HCT116 (cell line): ENCODE measurements at regions not wholly inside any gene's neighbourhood (a gene's known extent, or its start where the extent isn't known, plus 50 kb on each side); places are given as distances from the start of the nearest gene placed in this dataset.

Source experiments
- ATAC-seq: fragments of 200-7000 bp; cut with Tn5 transposase; 2 replicates; pipeline ENCODE4 v1.9.1; 2020; ENCODE audit warnings: mild to moderate bottlenecking, moderate library complexity
- BruUV-seq: library from RNA; stranded (reverse); fragments of 400-500 nt; replicated peaks from 2 replicates; lab custom pipeline; 2021; lab: Mats Ljungman, UMichigan
- CTCF ChIA-PET: fragments of 300-600 bp; sonication (Branson Sonifier 250); formaldehyde crosslinking; loops from one replicate; lab custom pipeline; 2021; ENCODE audit warnings: antibody characterized with exemption; lab: Charles Lee
- POLR2A ChIA-PET: fragments of 300-600, 350-600 bp; sonication (Branson Sonifier 250); formaldehyde crosslinking; loops from one replicate; lab custom pipeline; 2021; ENCODE audit warnings: antibody characterized with exemption; lab: Charles Lee
- RAD21 ChIA-PET, 2 experiments: fragments of 300-600 bp; sonication (Branson Sonifier 250); formaldehyde crosslinking; loops; one replicate each; lab custom pipeline; 2023; ENCODE audit warnings: low total read pairs in 2 of 2; ENCODE audit not compliant: uncharacterized antibody in 2 of 2, unreplicated experiment in 2 of 2, low non-redundant PET in 1 of 2; lab: Charles Lee
- DNase-seq: peaks from one replicate; pipeline ENCODE4 v3.0.0-alpha.2; 2010; ENCODE audit warnings: low read depth, low spot score
- H2AFZ ChIP-seq: fragments of 200-600 bp; shearing (Covaris generic), sonication (generic); 2 replicates; pipeline ENCODE4 v1.6.1; 2017; ENCODE audit warnings: low read depth, mixed run types, mixed read lengths, antibody characterized with exemption, low read length; ENCODE audit not compliant: poor library complexity, severe bottlenecking
- H3K27ac ChIP-seq: 2 replicates; pipeline ENCODE4 v1.5.1; 2012; ENCODE audit warnings: low read depth, low read length
- H3K27me3 ChIP-seq: fragments of 200-600 bp; sonication (generic); 2 replicates; pipeline ENCODE4 v1.6.1; 2016; ENCODE audit warnings: mixed run types, low read length, mixed read lengths; ENCODE audit not compliant: insufficient read depth
- H3K36me3 ChIP-seq, 2 experiments: fragments of 200-500 bp in 1 of 2; fragments of 200-600 bp in 1 of 2; sonication (Bioruptor generic) in 1 of 2; sonication (generic) in 1 of 2; 2 replicates each; pipeline versions ENCODE4 v1.5.1 to v1.6.1; 2014 to 2016; ENCODE audit warnings: low read length in 2 of 2, inconsistent platforms in 1 of 2, mixed read lengths in 1 of 2, mixed run types in 1 of 2; ENCODE audit not compliant: insufficient read depth in 2 of 2, control insufficient read depth in 1 of 2
- H3K4me1 ChIP-seq, 2 experiments: fragments of 200-600 bp in 1 of 2; sonication (generic) in 1 of 2; 2 replicates each; pipeline versions ENCODE4 v1.5.1 to v1.6.1; 2012 to 2017; ENCODE audit warnings: low read length in 2 of 2, inconsistent platforms in 1 of 2, mild to moderate bottlenecking in 1 of 2, mixed read lengths in 1 of 2, mixed run types in 1 of 2, moderate library complexity in 1 of 2; ENCODE audit not compliant: insufficient read depth in 2 of 2, control insufficient read depth in 1 of 2
- H3K4me2 ChIP-seq: fragments of 200-600 bp; sonication (generic); 2 replicates; pipeline ENCODE4 v1.6.1; 2017; ENCODE audit warnings: mixed run types, low read length, mixed read lengths
- H3K4me3 ChIP-seq, 2 experiments: fragments of 200-600 bp in 1 of 2; sonication (generic) in 1 of 2; replicated peaks in 1 of 2; 2 replicates each; pipeline ENCODE4 v1.5.1; 2011 to 2016; ENCODE audit warnings: low read length in 2 of 2, control low read depth in 1 of 2, low read depth in 1 of 2, mild to moderate bottlenecking in 1 of 2, mixed read lengths in 1 of 2, mixed run types in 1 of 2
- H3K79me2 ChIP-seq: fragments of 200-600 bp; sonication (generic); 2 replicates; pipeline ENCODE4 v1.6.1; 2017; ENCODE audit warnings: mild to moderate bottlenecking, mixed run types, low read length, moderate library complexity, mixed read lengths; ENCODE audit not compliant: insufficient read depth
- H3K9ac ChIP-seq: fragments of 200-600 bp; sonication (generic); 2 replicates; pipeline ENCODE4 v1.6.1; 2016; ENCODE audit warnings: low read length, mixed read lengths
- H3K9me2 ChIP-seq: fragments of 200-600 bp; sonication (generic), shearing (Covaris generic); 2 replicates; pipeline ENCODE4 v1.6.1; 2017; ENCODE audit warnings: mixed run types, mild to moderate bottlenecking, moderate library complexity; ENCODE audit not compliant: insufficient read depth
- H3K9me3 ChIP-seq, 2 experiments: fragments of 200-500 bp in 1 of 2; fragments of 200-600 bp in 1 of 2; sonication (Bioruptor generic) in 1 of 2; sonication (generic) in 1 of 2; 2 replicates each; pipeline ENCODE4 v1.6.1; 2014 to 2017; ENCODE audit warnings: low read length in 2 of 2, mixed read lengths in 2 of 2, inconsistent platforms in 1 of 2, low read depth in 1 of 2, mild to moderate bottlenecking in 1 of 2, mixed run types in 1 of 2, moderate library complexity in 1 of 2; ENCODE audit not compliant: control insufficient read depth in 1 of 2, insufficient read depth in 1 of 2
- H4K20me1 ChIP-seq: fragments of 200-600 bp; sonication (generic), shearing (Covaris generic); 2 replicates; pipeline ENCODE4 v1.6.1; 2017; ENCODE audit warnings: mixed run types, mild to moderate bottlenecking, moderate library complexity; ENCODE audit not compliant: insufficient read depth
- ATF3 ChIP-seq: IDR thresholded peaks from 2 replicates; pipeline ENCODE4 v1.6.1; 2012
- CEBPB ChIP-seq: IDR thresholded peaks from 2 replicates; pipeline ENCODE4 v1.6.1; 2012; ENCODE audit warnings: low read depth
- CTCF ChIP-seq, 3 experiments: fragments of 200-600 bp in 1 of 3; sonication (generic) in 1 of 3; IDR thresholded peaks in 2 of 3; conservative IDR thresholded peaks in 1 of 3; 2 replicates each; pipeline ENCODE4 v1.5.1; 2012 to 2017; ENCODE audit warnings: low read depth in 2 of 3, low read length in 2 of 3, antibody characterized with exemption in 1 of 3, borderline replicate concordance in 1 of 3, control low read depth in 1 of 3, mild to moderate bottlenecking in 1 of 3, mixed read lengths in 1 of 3, mixed run types in 1 of 3, moderate library complexity in 1 of 3; ENCODE audit not compliant: insufficient read depth in 1 of 3
- EGR1 ChIP-seq: IDR thresholded peaks from 2 replicates; pipeline ENCODE4 v1.6.1; 2012; ENCODE audit warnings: low read depth
- EZH2 ChIP-seq: fragments of 200-600 bp; sonication (generic); IDR thresholded peaks from 2 replicates; pipeline ENCODE4 v1.6.1; 2017; ENCODE audit warnings: antibody characterized with exemption, mixed run types
- FOSL1 ChIP-seq: IDR thresholded peaks from 2 replicates; pipeline ENCODE4 v1.6.1; 2012; ENCODE audit warnings: low read depth
- JUND ChIP-seq: IDR thresholded peaks from 2 replicates; pipeline ENCODE4 v1.6.1; 2012
- MAX ChIP-seq: IDR thresholded peaks from 2 replicates; pipeline ENCODE4 v1.6.1; 2012
- POLR2A ChIP-seq: IDR thresholded peaks from 2 replicates; pipeline ENCODE4 v1.7.0; 2011; ENCODE audit warnings: borderline replicate concordance; ENCODE audit not compliant: insufficient read depth, insufficient read length; ENCODE audit errors: extremely low read depth
- RAD21 ChIP-seq: IDR thresholded peaks from 2 replicates; pipeline ENCODE4 v1.6.1; 2012; ENCODE audit warnings: low read depth, mild to moderate bottlenecking
- SP1 ChIP-seq: IDR thresholded peaks from 2 replicates; pipeline ENCODE4 v1.6.1; 2012; ENCODE audit warnings: low read depth
- SRF ChIP-seq: IDR thresholded peaks from 2 replicates; pipeline ENCODE4 v1.6.1; 2012; ENCODE audit warnings: low read depth
- TCF7L2 ChIP-seq: IDR thresholded peaks from 2 replicates; pipeline ENCODE4 v1.7.0; 2011; ENCODE audit warnings: borderline replicate concordance, inconsistent platforms; ENCODE audit not compliant: insufficient read depth, insufficient read length; ENCODE audit errors: extremely low read depth
- YY1 ChIP-seq: IDR thresholded peaks from 2 replicates; pipeline ENCODE4 v1.6.1; 2011; ENCODE audit warnings: low read length, low read depth, moderate library complexity, mild to moderate bottlenecking; ENCODE audit not compliant: insufficient replicate concordance; ENCODE audit errors: extremely low read depth
- ZFX ChIP-seq: fragments of 450-650 bp; IDR thresholded peaks from 2 replicates; pipeline ENCODE4 v1.6.1; 2017
- ZNF274 ChIP-seq: fragments of 200-500 bp; sonication (Bioruptor generic); IDR thresholded peaks from 2 replicates; pipeline ENCODE4 v1.6.1; 2014; ENCODE audit warnings: mild to moderate bottlenecking, low read depth, low read length, inconsistent platforms
- intact Hi-C: fragments of 100-400 bp; cut with micrococcal nuclease; formaldehyde crosslinking; loops from 2 replicates; pipeline ENCODE4 v1.10.0; 2022

GRCh38 chr5:42879291-42879690 lies 67.6 kb upstream of the SELENOP start:
- no peaks in the 10 kb centered on the region for H3K36me3 ChIP-seq
- no peaks in the 10 kb centered on the region for H3K27me3 ChIP-seq
- no peak overlapping the region for H3K4me2 ChIP-seq
- H3K9ac ChIP-seq: no peak overlapping the region
- no peaks in the 10 kb centered on the region for H3K9me2 ChIP-seq
- TF ChIP-seq JUND: no peak
- TF ChIP-seq SRF: no peak
- no peak for TF ChIP-seq FOSL1
- TF ChIP-seq SP1: no peak
- no peak for TF ChIP-seq EZH2
- no peak for TF ChIP-seq EGR1
- no peak for TF ChIP-seq MAX
- no peak for TF ChIP-seq ZFX
- no peak for TF ChIP-seq CEBPB
- no peak for TF ChIP-seq TCF7L2
- TF ChIP-seq ZNF274: no peak
- TF ChIP-seq YY1: no peak
- TF ChIP-seq RAD21: no peak
- TF ChIP-seq POLR2A: no peak
- TF ChIP-seq CTCF (IDR thresholded peaks at IDR 0.05 in 2 of 3, conservative IDR thresholded peaks at IDR 0.05 in 1 of 3; ENCODE audit: borderline replicate concordance in 1 of 3, insufficient read depth in 1 of 3, low read depth in 2 of 3, low read length in 2 of 3): no peak
- TF ChIP-seq ATF3: no peak
- no peak overlapping the region for H3K4me3 ChIP-seq
- no TSS peak for BruUV-seq
- RAD21 ChIA-PET: no interaction called here
- ATAC-seq (no peak), DNase-seq (no peak)
- no peak overlapping the region for H3K27ac ChIP-seq
- CTCF ChIA-PET: interaction anchor here (4.2 kb wide), 1 partner anchor 10 kb away, joined by 15 read pairs; no protein-coding TSS in a partner anchor
- H3K9me3 ChIP-seq: no peaks in the 10 kb centered on the region
- no peaks in the 10 kb centered on the region for H4K20me1 ChIP-seq
- H3K79me2 ChIP-seq: no peaks in the 10 kb centered on the region
- H3K4me1 ChIP-seq: no peaks in the 10 kb centered on the region
- no peak overlapping the region for H2AFZ ChIP-seq
- intact Hi-C loops: no loop called here
- POLR2A ChIA-PET: no interaction called here
